K562 (cell line): ENCODE measurements at regions not wholly inside any gene's neighbourhood (a gene's known extent, or its start where the extent isn't known, plus 50 kb on each side); places are given as distances from the start of the nearest gene placed in this dataset.

Experiments used
- CCNT2 ChIP-seq: IDR thresholded peaks from 2 replicates; pipeline ENCODE4 v1.6.1; 2011; ENCODE audit warnings: borderline replicate concordance, low read depth, mild to moderate bottlenecking, moderate library complexity, mixed read lengths, low read length; ENCODE audit not compliant: insufficient read length; ENCODE audit errors: extremely low read depth
- CREB1 ChIP-seq, 2 experiments: sonication (generic) in 1 of 2; formaldehyde crosslinking in 1 of 2; IDR thresholded peaks; 2 replicates each; pipeline versions ENCODE4 v1.6.1 to v1.8.0; 2012 to 2022; ENCODE audit warnings: inconsistent platforms in 1 of 2, mild to moderate bottlenecking in 1 of 2, missing genetic modification reagents in 1 of 2, moderate library complexity in 1 of 2
- HNRNPK ChIP-seq: fragments of 200-400 bp; formaldehyde crosslinking; IDR thresholded peaks from one replicate; pipeline ENCODE4 v1.6.1; 2018; ENCODE audit warnings: mild to moderate bottlenecking, low read depth, low read length; ENCODE audit not compliant: poor library complexity, severe bottlenecking
- IRF2 ChIP-seq: sonication (generic); formaldehyde crosslinking; IDR thresholded peaks from 2 replicates; pipeline ENCODE4 v1.8.1; 2022; ENCODE audit warnings: mild to moderate bottlenecking, missing genetic modification reagents
- JUND ChIP-seq, 2 experiments: IDR thresholded peaks; 2 replicates in 1 of 2; 3 replicates in 1 of 2; pipeline ENCODE4 v1.6.1; 2011; ENCODE audit warnings: borderline replicate concordance in 2 of 2, low read depth in 2 of 2, low read length in 2 of 2, improper control_type of control experiment in 1 of 2, missing biosample characterization in 1 of 2, missing genetic modification characterization in 1 of 2, missing genetic modification reagents in 1 of 2
- MED1 ChIP-seq: sonication (generic); formaldehyde crosslinking; IDR thresholded peaks from 2 replicates; pipeline ENCODE4 v1.8.1; 2023; ENCODE audit warnings: missing genetic modification reagents, borderline replicate concordance
- MNT ChIP-seq, 2 experiments: fragments of 450-650 bp; conservative IDR thresholded peaks; 2 replicates each; pipeline ENCODE4 v1.6.1; 2017; ENCODE audit warnings: mild to moderate bottlenecking in 2 of 2, moderate library complexity in 2 of 2
- MTA2 ChIP-seq: fragments of 450-650 bp; IDR thresholded peaks from 2 replicates; pipeline ENCODE4 v1.6.1; 2016; ENCODE audit warnings: low read depth
- SAFB2 ChIP-seq: fragments of 200-400 bp; formaldehyde crosslinking; IDR thresholded peaks from 2 replicates; pipeline ENCODE4 v1.6.1; 2018; ENCODE audit warnings: borderline replicate concordance, low read length, low read depth, moderate library complexity; ENCODE audit not compliant: severe bottlenecking
- SMARCC2 ChIP-seq: fragments of 450-650 bp; IDR thresholded peaks from 2 replicates; pipeline ENCODE4 v1.6.1; 2017; ENCODE audit warnings: antibody characterized with exemption, moderate library complexity, mild to moderate bottlenecking, low read depth
- ZFP30 ChIP-seq: fragments of 250-450 bp; sonication (Bioruptor Pico); IDR thresholded peaks from 2 replicates; pipeline ENCODE4 v1.8.0; 2022; ENCODE audit warnings: moderate library complexity, mild to moderate bottlenecking, inconsistent platforms, borderline replicate concordance
- ZNF239 ChIP-seq: fragments of 250-450 bp; sonication (Bioruptor Pico); IDR thresholded peaks from 2 replicates; pipeline ENCODE4 v1.4.0; 2020; ENCODE audit warnings: mild to moderate bottlenecking
- ZNF263 ChIP-seq: sonication (generic); formaldehyde crosslinking; IDR thresholded peaks from 2 replicates; pipeline ENCODE4 v1.8.0; 2022; ENCODE audit warnings: mild to moderate bottlenecking, missing genetic modification reagents, borderline replicate concordance
- ZNF41 ChIP-seq: fragments of 250-450 bp; sonication (Bioruptor Pico); conservative IDR thresholded peaks from 2 replicates; pipeline ENCODE4 v1.4.0; 2020; ENCODE audit warnings: mild to moderate bottlenecking
- ZNF717 ChIP-seq: fragments of 250-450 bp; sonication (Bioruptor Pico); IDR thresholded peaks from 2 replicates; pipeline ENCODE4 v1.5.0; 2021
- TF ChIP-seq, protein P1 (sequence below): fragments of 450-650 bp; IDR thresholded peaks from 2 replicates; pipeline ENCODE4 v1.6.1; 2016; ENCODE audit warnings: low read depth, mild to moderate bottlenecking, moderate library complexity
- TF ChIP-seq, protein P2 (sequence below): sonication (generic); formaldehyde crosslinking; IDR thresholded peaks from 2 replicates; pipeline ENCODE4 v1.8.0; 2023; ENCODE audit warnings: mild to moderate bottlenecking, missing genetic modification reagents
- TF ChIP-seq, protein P3 (sequence below): fragments of 250-450 bp; sonication (Bioruptor Pico); IDR thresholded peaks from 2 replicates; pipeline ENCODE4 v1.8.0; 2021; ENCODE audit warnings: borderline replicate concordance, mild to moderate bottlenecking, moderate library complexity; ENCODE audit not compliant: poor library complexity, severe bottlenecking

GRCh38 chr5:164358531-164359259 is 853.3 kb downstream of the MAT2B start (continued):
- TF ChIP-seq MTA2, result peak; percentile 41; the same call in 1 of the 2 replicates
- TF ChIP-seq ZNF717 (CRISPR knock-in tag), result no peak
- TF ChIP-seq, protein P1, sequence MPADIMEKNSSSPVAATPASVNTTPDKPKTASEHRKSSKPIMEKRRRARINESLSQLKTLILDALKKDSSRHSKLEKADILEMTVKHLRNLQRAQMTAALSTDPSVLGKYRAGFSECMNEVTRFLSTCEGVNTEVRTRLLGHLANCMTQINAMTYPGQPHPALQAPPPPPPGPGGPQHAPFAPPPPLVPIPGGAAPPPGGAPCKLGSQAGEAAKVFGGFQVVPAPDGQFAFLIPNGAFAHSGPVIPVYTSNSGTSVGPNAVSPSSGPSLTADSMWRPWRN, result 0 out of 2 replicates have a peak, but pooled peaks have one; percentile 11
- no peak; a peak in 1 of 4 replicates for TF ChIP-seq MNT (conservative IDR thresholded peaks at IDR 0.05)
- no peak for TF ChIP-seq CCNT2
- no peak for TF ChIP-seq IRF2 (CRISPR knock-in tag)
- no peak for TF ChIP-seq ZFP30 (CRISPR knock-in tag)
- TF ChIP-seq SAFB2, result no peak
- no peak for TF ChIP-seq ZNF41 (CRISPR knock-in tag)
- TF ChIP-seq, protein P2, sequence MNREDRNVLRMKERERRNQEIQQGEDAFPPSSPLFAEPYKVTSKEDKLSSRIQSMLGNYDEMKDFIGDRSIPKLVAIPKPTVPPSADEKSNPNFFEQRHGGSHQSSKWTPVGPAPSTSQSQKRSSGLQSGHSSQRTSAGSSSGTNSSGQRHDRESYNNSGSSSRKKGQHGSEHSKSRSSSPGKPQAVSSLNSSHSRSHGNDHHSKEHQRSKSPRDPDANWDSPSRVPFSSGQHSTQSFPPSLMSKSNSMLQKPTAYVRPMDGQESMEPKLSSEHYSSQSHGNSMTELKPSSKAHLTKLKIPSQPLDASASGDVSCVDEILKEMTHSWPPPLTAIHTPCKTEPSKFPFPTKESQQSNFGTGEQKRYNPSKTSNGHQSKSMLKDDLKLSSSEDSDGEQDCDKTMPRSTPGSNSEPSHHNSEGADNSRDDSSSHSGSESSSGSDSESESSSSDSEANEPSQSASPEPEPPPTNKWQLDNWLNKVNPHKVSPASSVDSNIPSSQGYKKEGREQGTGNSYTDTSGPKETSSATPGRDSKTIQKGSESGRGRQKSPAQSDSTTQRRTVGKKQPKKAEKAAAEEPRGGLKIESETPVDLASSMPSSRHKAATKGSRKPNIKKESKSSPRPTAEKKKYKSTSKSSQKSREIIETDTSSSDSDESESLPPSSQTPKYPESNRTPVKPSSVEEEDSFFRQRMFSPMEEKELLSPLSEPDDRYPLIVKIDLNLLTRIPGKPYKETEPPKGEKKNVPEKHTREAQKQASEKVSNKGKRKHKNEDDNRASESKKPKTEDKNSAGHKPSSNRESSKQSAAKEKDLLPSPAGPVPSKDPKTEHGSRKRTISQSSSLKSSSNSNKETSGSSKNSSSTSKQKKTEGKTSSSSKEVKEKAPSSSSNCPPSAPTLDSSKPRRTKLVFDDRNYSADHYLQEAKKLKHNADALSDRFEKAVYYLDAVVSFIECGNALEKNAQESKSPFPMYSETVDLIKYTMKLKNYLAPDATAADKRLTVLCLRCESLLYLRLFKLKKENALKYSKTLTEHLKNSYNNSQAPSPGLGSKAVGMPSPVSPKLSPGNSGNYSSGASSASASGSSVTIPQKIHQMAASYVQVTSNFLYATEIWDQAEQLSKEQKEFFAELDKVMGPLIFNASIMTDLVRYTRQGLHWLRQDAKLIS (CRISPR knock-in tag), result no peak; the same call in 1 of the 2 replicates
- TF ChIP-seq, protein P3, sequence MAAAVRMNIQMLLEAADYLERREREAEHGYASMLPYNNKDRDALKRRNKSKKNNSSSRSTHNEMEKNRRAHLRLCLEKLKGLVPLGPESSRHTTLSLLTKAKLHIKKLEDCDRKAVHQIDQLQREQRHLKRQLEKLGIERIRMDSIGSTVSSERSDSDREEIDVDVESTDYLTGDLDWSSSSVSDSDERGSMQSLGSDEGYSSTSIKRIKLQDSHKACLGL (CRISPR knock-in tag), result no peak
- TF ChIP-seq ZNF263 (CRISPR knock-in tag), result no peak
- no peak for TF ChIP-seq HNRNPK
- TF ChIP-seq JUND (IDR thresholded peaks at IDR 0.05; ENCODE audit: borderline replicate concordance, low read depth, low read length), result peak; percentile 91
- peak; percentile 91; the same call in 2 of the 3 replicates for TF ChIP-seq JUND (tag; IDR thresholded peaks at IDR 0.05; ENCODE audit: borderline replicate concordance, low read depth, low read length)
- TF ChIP-seq SMARCC2, result peak; percentile 45; the same call in 1 of the 2 replicates
- TF ChIP-seq MED1 (CRISPR knock-in tag), result no peak
- no peak for TF ChIP-seq ZNF239 (CRISPR knock-in tag)
- no peak for TF ChIP-seq CREB1 (IDR thresholded peaks at IDR 0.05)
- no peak for TF ChIP-seq CREB1 (CRISPR knock-in tag; IDR thresholded peaks at IDR 0.05)
